ENCODE measurements at regions not wholly inside any gene's neighbourhood (a gene's known extent, or its start where the extent isn't known, plus 50 kb on each side); places are given as distances from the start of the nearest gene placed in this dataset.

DNA sequence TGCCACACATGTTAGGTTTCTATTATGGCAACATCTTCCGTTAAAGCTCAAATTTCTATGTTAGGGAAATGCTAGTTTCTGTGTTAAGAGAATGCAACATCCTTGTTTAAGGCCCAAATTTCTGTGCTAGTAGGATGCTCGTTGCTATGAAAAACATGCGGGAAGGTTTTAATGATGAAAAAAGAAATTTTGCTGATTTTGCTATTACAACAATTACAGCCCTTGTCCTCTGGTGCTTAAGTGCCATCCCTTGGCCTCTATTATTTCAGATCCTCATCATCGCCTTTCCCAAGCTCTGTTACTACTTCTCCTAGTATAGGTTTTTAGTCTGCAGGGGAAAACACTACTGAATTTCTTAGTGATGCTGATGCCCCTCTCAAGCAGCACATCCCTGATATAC is 412.6 kb upstream of the NDST3 start (continued):
- no peak for TF ChIP-seq ZBTB33 (IDR thresholded peaks at IDR 0.05; ENCODE audit: borderline replicate concordance, low read depth)
- no peak for TF ChIP-seq POLR2AphosphoS5 (IDR thresholded peaks at IDR 0.05; ENCODE audit: low read depth, low read length)
- no peak for TF ChIP-seq TEAD4 (IDR thresholded peaks at IDR 0.05; ENCODE audit: borderline replicate concordance, insufficient read depth)
- TF ChIP-seq ELF1 (IDR thresholded peaks at IDR 0.05): no peak
- no peak for TF ChIP-seq SIN3A (IDR thresholded peaks at IDR 0.05; ENCODE audit: borderline replicate concordance, low read depth, low read length)
- no peak for TF ChIP-seq CTCF (IDR thresholded peaks at IDR 0.05)
- no peak for TF ChIP-seq JUND (IDR thresholded peaks at IDR 0.05)

GRCh38 chr4:117623326-117623725 is 411.0 kb upstream of the NDST3 start:
- POLR2A ChIA-PET: no interaction called here
- Histone ChIP-seq H3K27ac (ENCODE audit: low read depth in 2 of 2, low read length in 1 of 2) (no peak overlapping the region), H3K9me2 (no peaks in the 10 kb centered on the region), H3K79me2 (ENCODE audit: insufficient read depth) (no peaks in the 10 kb centered on the region), H3K36me3 (replicated peaks in 1 of 2; ENCODE audit: control insufficient read depth in 1 of 2, insufficient read depth in 2 of 2, low read length in 1 of 2) (no peaks in the 10 kb centered on the region), H3K9me3 (no peaks in the 10 kb centered on the region), H3K4me3 (ENCODE audit: low read depth in 2 of 2, low read length in 1 of 2) (no peak overlapping the region), H2AFZ (ENCODE audit: low read depth) (no peak overlapping the region), H3K9ac (no peak overlapping the region), H3K4me1 (ENCODE audit: control insufficient read depth in 1 of 2, insufficient read depth in 2 of 2, low read depth in 1 of 2, low read length in 1 of 2) (no peaks in the 10 kb centered on the region), H4K20me1 (ENCODE audit: insufficient read depth) (no peaks in the 10 kb centered on the region), H3F3A (replicated peaks; ENCODE audit: insufficient read depth) (no peaks in the 10 kb centered on the region), H3K27me3 (ENCODE audit: insufficient read depth) (no peaks in the 10 kb centered on the region), H3K4me2 (no peak overlapping the region)
- TF ChIP-seq MXI1 (IDR thresholded peaks at IDR 0.05; ENCODE audit: low read depth, low read length): no peak
- no peak for TF ChIP-seq RAD21 (IDR thresholded peaks at IDR 0.05; ENCODE audit: low read length)
- no peak for TF ChIP-seq CTCF (IDR thresholded peaks at IDR 0.05)
- TF ChIP-seq RFX5 (IDR thresholded peaks at IDR 0.05; ENCODE audit: low read length): no peak
- TF ChIP-seq GABPA (IDR thresholded peaks at IDR 0.05; ENCODE audit: low read depth): no peak
- TF ChIP-seq TEAD4 (IDR thresholded peaks at IDR 0.05; ENCODE audit: borderline replicate concordance, insufficient read depth): no peak
- no peak for TF ChIP-seq MEF2A (IDR thresholded peaks at IDR 0.05; ENCODE audit: borderline replicate concordance, low read depth)
- TF ChIP-seq EZH2phosphoT487 (IDR thresholded peaks at IDR 0.05; ENCODE audit: borderline replicate concordance, low read depth): no peak
- TF ChIP-seq TAF1 (IDR thresholded peaks at IDR 0.05; ENCODE audit: borderline replicate concordance, low read depth, low read length): no peak
- TF ChIP-seq FOSL2 (IDR thresholded peaks at IDR 0.05; ENCODE audit: borderline replicate concordance, low read depth): no peak
- TF ChIP-seq, protein P1, sequence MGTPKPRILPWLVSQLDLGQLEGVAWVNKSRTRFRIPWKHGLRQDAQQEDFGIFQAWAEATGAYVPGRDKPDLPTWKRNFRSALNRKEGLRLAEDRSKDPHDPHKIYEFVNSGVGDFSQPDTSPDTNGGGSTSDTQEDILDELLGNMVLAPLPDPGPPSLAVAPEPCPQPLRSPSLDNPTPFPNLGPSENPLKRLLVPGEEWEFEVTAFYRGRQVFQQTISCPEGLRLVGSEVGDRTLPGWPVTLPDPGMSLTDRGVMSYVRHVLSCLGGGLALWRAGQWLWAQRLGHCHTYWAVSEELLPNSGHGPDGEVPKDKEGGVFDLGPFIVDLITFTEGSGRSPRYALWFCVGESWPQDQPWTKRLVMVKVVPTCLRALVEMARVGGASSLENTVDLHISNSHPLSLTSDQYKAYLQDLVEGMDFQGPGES (IDR thresholded peaks at IDR 0.05; ENCODE audit: low read depth, low read length): no peak
- no peak for TF ChIP-seq RXRA (IDR thresholded peaks at IDR 0.05; ENCODE audit: borderline replicate concordance, low read depth)
- TF ChIP-seq ELF1 (IDR thresholded peaks at IDR 0.05): no peak
- TF ChIP-seq GATA2 (CRISPR knock-in tag; IDR thresholded peaks at IDR 0.05): no peak
- 70% methylated on average over 1 of the region's 1 CpG for WGBS (ENCODE audit: low lambda C conversion rate)
- CTCF ChIA-PET: interaction anchor here (1.5 kb wide), 1 partner anchor 19 kb away, joined by 5 read pairs; no protein-coding TSS in a partner anchor
- no peak for DNase-seq

Data from SK-N-SH (cell line).